Tibial nerve (tissue), 4 donors: ENCODE measurements at regions not wholly inside any gene's neighbourhood (a gene's known extent, or its start where the extent isn't known, plus 50 kb on each side); places are given as distances from the start of the nearest gene placed in this dataset.

Experiments used
- CTCF ChIP-seq, 5 experiments: fragments of 200-600 bp in 3 of 5; fragments of 450-650 bp in 2 of 5; sonication (generic) in 3 of 5; IDR thresholded peaks; one replicate each; pipeline ENCODE4 v1.5.1; 2016 to 2019; ENCODE audit warnings: antibody characterized with exemption in 5 of 5, mild to moderate bottlenecking in 3 of 5, moderate library complexity in 2 of 5
- EP300 ChIP-seq, 2 donors: sonication (generic); formaldehyde crosslinking; IDR thresholded peaks; one replicate each; pipeline ENCODE4 v1.6.1; 2017; ENCODE audit warnings: antibody characterized with exemption in 2 of 2, mild to moderate bottlenecking in 1 of 2

DNA sequence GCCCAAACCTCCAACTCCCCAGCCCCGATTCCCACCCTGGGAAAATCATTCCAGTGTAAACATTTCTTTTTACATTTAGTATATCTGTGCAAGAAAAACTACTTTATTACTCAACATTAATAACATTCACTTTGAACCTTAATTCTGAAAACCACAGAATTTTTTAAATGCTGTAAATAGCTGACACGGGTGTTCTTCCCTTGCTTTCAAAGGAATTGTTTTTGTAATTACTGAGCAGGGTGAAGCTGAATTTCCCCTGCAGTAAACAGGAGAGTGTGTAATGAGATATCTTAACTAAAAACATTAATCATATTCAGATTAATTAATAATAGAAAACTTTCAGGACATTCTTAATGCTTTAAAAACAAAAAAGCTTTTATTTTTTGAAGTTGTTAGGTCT is 99.3 kb upstream of the CITED2 start:
- TF ChIP-seq CTCF (IDR thresholded peaks at IDR 0.05) = no peak
- no peak for TF ChIP-seq EP300 (IDR thresholded peaks at IDR 0.05)
